ENCODE measurements at regions not wholly inside any gene's neighbourhood (a gene's known extent, or its start where the extent isn't known, plus 50 kb on each side); places are given as distances from the start of the nearest gene placed in this dataset.
A peak's percentile ranks its signal among the peaks of the same experiment; 100 is the strongest.

- peak; percentile 84 for TF ChIP-seq ZNF501 (CRISPR knock-in tag; IDR thresholded peaks at IDR 0.05)
- no peak for TF ChIP-seq TRAFD1 (CRISPR knock-in tag; IDR thresholded peaks at IDR 0.05; ENCODE audit: borderline replicate concordance)
- TF ChIP-seq NR1H2 (CRISPR knock-in tag; IDR thresholded peaks at IDR 0.05; ENCODE audit: borderline replicate concordance, low read depth) = peak; percentile 98
- TF ChIP-seq ZNF101 (CRISPR knock-in tag; IDR thresholded peaks at IDR 0.05; ENCODE audit: borderline replicate concordance, low read depth) = no peak; the same call in 1 of the 2 replicates
- TF ChIP-seq, protein P1, sequence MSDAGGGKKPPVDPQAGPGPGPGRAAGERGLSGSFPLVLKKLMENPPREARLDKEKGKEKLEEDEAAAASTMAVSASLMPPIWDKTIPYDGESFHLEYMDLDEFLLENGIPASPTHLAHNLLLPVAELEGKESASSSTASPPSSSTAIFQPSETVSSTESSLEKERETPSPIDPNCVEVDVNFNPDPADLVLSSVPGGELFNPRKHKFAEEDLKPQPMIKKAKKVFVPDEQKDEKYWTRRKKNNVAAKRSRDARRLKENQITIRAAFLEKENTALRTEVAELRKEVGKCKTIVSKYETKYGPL (CRISPR knock-in tag; IDR thresholded peaks at IDR 0.05) = peak; percentile 46; the same call in 1 of the 2 replicates
- peak; percentile 94 for TF ChIP-seq GATA4 (IDR thresholded peaks at IDR 0.05; ENCODE audit: borderline replicate concordance, low read depth)
- TF ChIP-seq AGO2 (optimal IDR thresholded peaks at IDR 0.05; ENCODE audit: low read depth, low read length) = no peak
- no peak for TF ChIP-seq U2AF2 (IDR thresholded peaks at IDR 0.05; ENCODE audit: low read depth, low read length)
- TF ChIP-seq, protein P2, sequence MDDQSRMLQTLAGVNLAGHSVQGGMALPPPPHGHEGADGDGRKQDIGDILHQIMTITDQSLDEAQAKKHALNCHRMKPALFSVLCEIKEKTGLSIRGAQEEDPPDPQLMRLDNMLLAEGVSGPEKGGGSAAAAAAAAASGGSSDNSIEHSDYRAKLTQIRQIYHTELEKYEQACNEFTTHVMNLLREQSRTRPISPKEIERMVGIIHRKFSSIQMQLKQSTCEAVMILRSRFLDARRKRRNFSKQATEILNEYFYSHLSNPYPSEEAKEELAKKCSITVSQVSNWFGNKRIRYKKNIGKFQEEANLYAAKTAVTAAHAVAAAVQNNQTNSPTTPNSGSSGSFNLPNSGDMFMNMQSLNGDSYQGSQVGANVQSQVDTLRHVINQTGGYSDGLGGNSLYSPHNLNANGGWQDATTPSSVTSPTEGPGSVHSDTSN (CRISPR knock-in tag; IDR thresholded peaks at IDR 0.05; ENCODE audit: borderline replicate concordance) = no peak
- TF ChIP-seq MLXIP (CRISPR knock-in tag; IDR thresholded peaks at IDR 0.05; ENCODE audit: borderline replicate concordance) = peak; percentile 72; the same call in 1 of the 2 replicates
- TF ChIP-seq CC2D1A (CRISPR knock-in tag; IDR thresholded peaks at IDR 0.05) = no peak
- TF ChIP-seq, protein P3, sequence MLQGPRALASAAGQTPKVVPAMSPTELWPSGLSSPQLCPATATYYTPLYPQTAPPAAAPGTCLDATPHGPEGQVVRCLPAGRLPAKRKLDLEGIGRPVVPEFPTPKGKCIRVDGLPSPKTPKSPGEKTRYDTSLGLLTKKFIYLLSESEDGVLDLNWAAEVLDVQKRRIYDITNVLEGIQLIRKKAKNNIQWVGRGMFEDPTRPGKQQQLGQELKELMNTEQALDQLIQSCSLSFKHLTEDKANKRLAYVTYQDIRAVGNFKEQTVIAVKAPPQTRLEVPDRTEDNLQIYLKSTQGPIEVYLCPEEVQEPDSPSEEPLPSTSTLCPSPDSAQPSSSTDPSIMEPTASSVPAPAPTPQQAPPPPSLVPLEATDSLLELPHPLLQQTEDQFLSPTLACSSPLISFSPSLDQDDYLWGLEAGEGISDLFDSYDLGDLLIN (CRISPR knock-in tag; IDR thresholded peaks at IDR 0.05; ENCODE audit: borderline replicate concordance) = no peak
- no peak; the same call in 1 of the 2 replicates for TF ChIP-seq MAFF (IDR thresholded peaks at IDR 0.05; ENCODE audit: low read depth, low read length)
- TF ChIP-seq PAX8 (CRISPR knock-in tag; IDR thresholded peaks at IDR 0.05; ENCODE audit: borderline replicate concordance) = peak; percentile 77; the same call in 1 of the 2 replicates
- peak; percentile 96 for TF ChIP-seq ZNF18 (CRISPR knock-in tag; IDR thresholded peaks at IDR 0.05; ENCODE audit: insufficient replicate concordance)
- TF ChIP-seq NR2F1 (CRISPR knock-in tag; IDR thresholded peaks at IDR 0.05) = peak; percentile 96 to 99
- peak; percentile 50; the same call in 1 of the 2 replicates for TF ChIP-seq ZBTB21 (CRISPR knock-in tag; IDR thresholded peaks at IDR 0.05)
Measured at GRCh38 chr6:167733740-167734661, 92.7 kb upstream of the AFDN start (continued).
